OCI-LY1 (cell line): ENCODE measurements at regions not wholly inside any gene's neighbourhood (a gene's known extent, or its start where the extent isn't known, plus 50 kb on each side); places are given as distances from the start of the nearest gene placed in this dataset.

Source experiments
- H2AFZ ChIP-seq: fragments of 200-600 bp; sonication (generic), shearing (Covaris generic); 2 replicates; pipeline ENCODE4 v1.6.0; 2014; ENCODE audit warnings: antibody characterized with exemption, mild to moderate bottlenecking, low read length
- H3F3A ChIP-seq: fragments of 200-600 bp; sonication (generic), shearing (Covaris generic); 2 replicates; pipeline ENCODE4 v1.6.0; 2014; ENCODE audit warnings: mild to moderate bottlenecking, antibody characterized with exemption, low read length, moderate library complexity; ENCODE audit not compliant: insufficient read depth
- H3K27ac ChIP-seq: fragments of 200-600 bp; sonication (generic); 2 replicates; pipeline ENCODE4 v1.5.1; 2014; ENCODE audit warnings: low read length, mixed run types, mild to moderate bottlenecking, low read depth; ENCODE audit not compliant: poor library complexity, severe bottlenecking
- H3K27me3 ChIP-seq: fragments of 200-600 bp; sonication (generic); 2 replicates; pipeline ENCODE4 v1.6.0; 2014; ENCODE audit warnings: antibody characterized with exemption, mild to moderate bottlenecking, low read length, moderate library complexity; ENCODE audit not compliant: insufficient read depth
- H3K36me3 ChIP-seq: fragments of 200-600 bp; sonication (generic); 2 replicates; pipeline ENCODE4 v1.6.1; 2014; ENCODE audit warnings: mild to moderate bottlenecking, antibody characterized with exemption, low read length, moderate library complexity, mixed read lengths; ENCODE audit not compliant: insufficient read depth
- H3K4me1 ChIP-seq: fragments of 200-600 bp; sonication (generic); 2 replicates; pipeline ENCODE4 v1.5.1; 2014; ENCODE audit warnings: mild to moderate bottlenecking, low read length, moderate library complexity; ENCODE audit not compliant: insufficient read depth, severe bottlenecking
- H3K4me2 ChIP-seq: fragments of 200-600 bp; sonication (generic), shearing (Covaris generic); 2 replicates; pipeline ENCODE4 v1.6.1; 2014; ENCODE audit warnings: low read length
- H3K4me3 ChIP-seq: fragments of 200-600 bp; sonication (generic); 2 replicates; pipeline ENCODE4 v1.5.1; 2014; ENCODE audit warnings: low read length, low read depth, mild to moderate bottlenecking, mixed read lengths; ENCODE audit not compliant: poor library complexity, severe bottlenecking
- H3K79me2 ChIP-seq: fragments of 200-600 bp; shearing (Covaris generic); 2 replicates; pipeline ENCODE4 v1.6.1; 2016; ENCODE audit warnings: mixed run types, low read length, mixed read lengths; ENCODE audit not compliant: insufficient read depth
- H3K9ac ChIP-seq: fragments of 200-600 bp; sonication (generic), shearing (Covaris generic); 2 replicates; pipeline ENCODE4 v1.6.1; 2014; ENCODE audit warnings: mild to moderate bottlenecking, low read length, mixed read lengths
- H3K9me2 ChIP-seq: fragments of 200-600 bp; sonication (generic), shearing (Covaris generic); 2 replicates; pipeline ENCODE4 v1.6.1; 2014; ENCODE audit warnings: low read depth, mild to moderate bottlenecking, low read length, mixed read lengths
- H3K9me3 ChIP-seq: fragments of 200-600 bp; shearing (Covaris generic); 2 replicates; pipeline ENCODE4 v1.6.1; 2014; ENCODE audit warnings: low read length, mixed read lengths
- H4K20me1 ChIP-seq: fragments of 200-600 bp; sonication (generic), shearing (Covaris generic); 2 replicates; pipeline ENCODE4 v1.6.0; 2016; ENCODE audit warnings: mild to moderate bottlenecking, low read length; ENCODE audit not compliant: insufficient read depth
- CTCF ChIP-seq: fragments of 200-600 bp; sonication (generic), shearing (Covaris generic); IDR thresholded peaks from 2 replicates; pipeline ENCODE4 v1.5.1; 2017; ENCODE audit warnings: mild to moderate bottlenecking, antibody characterized with exemption, low read length, moderate library complexity, mixed read lengths
- EZH2 ChIP-seq: fragments of 200-600 bp; sonication (generic), shearing (Covaris generic); IDR thresholded peaks from 2 replicates; pipeline ENCODE4 v1.8.0; 2017; ENCODE audit warnings: borderline replicate concordance, mixed run types, mild to moderate bottlenecking, antibody characterized with exemption, low read length, moderate library complexity, mixed read lengths

- Histone ChIP-seq H3F3A (no peaks in the 10 kb centered on the region), H3K9me2 (no peaks in the 10 kb centered on the region), H3K4me3 (no peak overlapping the region), H3K9me3 (no peaks in the 10 kb centered on the region), H2AFZ (no peak overlapping the region), H3K4me2 (no peak overlapping the region), H3K36me3 (no peaks in the 10 kb centered on the region; the same call in 1 of the 2 replicates), H3K4me1 (peaks cover 29% of the 10 kb centered on the region), H3K9ac (no peak overlapping the region), H3K27ac (no peak overlapping the region), H4K20me1 (no peaks in the 10 kb centered on the region), H3K27me3 (no peaks in the 10 kb centered on the region), H3K79me2 (no peaks in the 10 kb centered on the region)
- TF ChIP-seq CTCF (no peak), EZH2 (no peak)
Observed at GRCh38 chr5:4674166-4674565, 466.0 kb upstream of the ADAMTS16 start.

GRCh38 chr5:4676934-4677333, 463.2 kb upstream of the ADAMTS16 start:
- Histone ChIP-seq H4K20me1 (no peaks in the 10 kb centered on the region), H3K9me2 (no peaks in the 10 kb centered on the region), H3F3A (no peaks in the 10 kb centered on the region), H3K4me1 (peaks cover 22% of the 10 kb centered on the region), H3K27ac (no peak overlapping the region), H3K4me3 (no peak overlapping the region), H3K9ac (no peak overlapping the region), H3K36me3 (no peaks in the 10 kb centered on the region; the same call in 1 of the 2 replicates), H3K9me3 (peaks cover 9% of the 10 kb centered on the region), H3K4me2 (no peak overlapping the region), H3K79me2 (no peaks in the 10 kb centered on the region), H2AFZ (no peak overlapping the region), H3K27me3 (no peaks in the 10 kb centered on the region)
- TF ChIP-seq CTCF, result no peak
- no peak for TF ChIP-seq EZH2

GRCh38 chr5:4684946-4685345, 455.2 kb upstream of the ADAMTS16 start:
- Histone ChIP-seq H3F3A (no peaks in the 10 kb centered on the region), H3K9me2 (no peaks in the 10 kb centered on the region), H3K9ac (no peak overlapping the region), H3K4me2 (no peak overlapping the region), H3K27me3 (no peaks in the 10 kb centered on the region), H3K36me3 (no peaks in the 10 kb centered on the region; the same call in 1 of the 2 replicates), H3K79me2 (no peaks in the 10 kb centered on the region), H3K27ac (no peak overlapping the region), H3K4me1 (no peaks in the 10 kb centered on the region), H4K20me1 (no peaks in the 10 kb centered on the region), H3K4me3 (no peak overlapping the region), H2AFZ (no peak overlapping the region), H3K9me3 (peaks cover 17% of the 10 kb centered on the region)
- no peak for TF ChIP-seq EZH2
- no peak for TF ChIP-seq CTCF
